ENCODE measurements at regions not wholly inside any gene's neighbourhood (a gene's known extent, or its start where the extent isn't known, plus 50 kb on each side); places are given as distances from the start of the nearest gene placed in this dataset.

- Histone ChIP-seq H2BK15ac (ENCODE audit: low read depth, poor library complexity, severe bottlenecking) (no peak overlapping the region), H3K79me1 (replicated peaks; ENCODE audit: low read length, poor library complexity, severe bottlenecking) (no peaks in the 10 kb centered on the region), H2BK5ac (ENCODE audit: low read depth, low read length, poor library complexity, severe bottlenecking) (no peak overlapping the region), H3K4me2 (ENCODE audit: low read length, poor library complexity, severe bottlenecking) (no peak overlapping the region), H4K91ac (ENCODE audit: low read length) (no peak overlapping the region), H3K18ac (ENCODE audit: low read depth in 1 of 2, low read length in 2 of 2) (no peak overlapping the region), H2BK120ac (ENCODE audit: low read depth, low read length) (no peak overlapping the region), H2AFZ (ENCODE audit: low read depth, low read length) (no peak overlapping the region), H3K4ac (ENCODE audit: low read depth in 1 of 2, low read length in 2 of 2) (no peak overlapping the region), H3K27ac (ENCODE audit: low read length, poor library complexity, severe bottlenecking) (no peak overlapping the region), H4K8ac (ENCODE audit: low read length) (no peak overlapping the region), H3K4me1 (ENCODE audit: control insufficient read depth, insufficient read depth, low read depth, low read length) (no peaks in the 10 kb centered on the region), H2BK12ac (ENCODE audit: low read length in 2 of 2) (no peak overlapping the region), H3K14ac (ENCODE audit: low read length in 2 of 2) (no peak overlapping the region), H3K23ac (ENCODE audit: low read length in 2 of 2) (no peak overlapping the region), H3K36me3 (ENCODE audit: control insufficient read depth in 1 of 2, insufficient read depth in 2 of 2, low read depth in 1 of 2, low read length in 2 of 2) (no peaks in the 10 kb centered on the region), H3K9me3 (ENCODE audit: control insufficient read depth, low read length) (no peaks in the 10 kb centered on the region), H3K9ac (ENCODE audit: low read length) (no peak overlapping the region), H3K27me3 (ENCODE audit: control insufficient read depth in 1 of 2, insufficient read depth in 1 of 2, low read length in 2 of 2) (no peaks in the 10 kb centered on the region), H3K4me3 (ENCODE audit: insufficient read depth in 1 of 2, low read depth in 1 of 2, low read length in 2 of 2) (no peak overlapping the region), H2AK5ac (ENCODE audit: low read length, severe bottlenecking) (no peak overlapping the region)
- WGBS = 94% methylated on average over 1 of the region's 1 CpG
- DNase-seq = no peak
Measured at GRCh38 chr4:166277401-166277800, 404.4 kb downstream of the TLL1 start.

- Histone ChIP-seq H3K23ac (ENCODE audit: low read length in 2 of 2) (no peak overlapping the region), H2BK120ac (ENCODE audit: low read depth, low read length) (no peak overlapping the region), H3K18ac (ENCODE audit: low read depth in 1 of 2, low read length in 2 of 2) (no peak overlapping the region), H3K4me3 (ENCODE audit: insufficient read depth in 1 of 2, low read depth in 1 of 2, low read length in 2 of 2) (no peak overlapping the region), H3K27me3 (ENCODE audit: control insufficient read depth in 1 of 2, insufficient read depth in 1 of 2, low read length in 2 of 2) (no peaks in the 10 kb centered on the region), H2BK5ac (ENCODE audit: low read depth, low read length, poor library complexity, severe bottlenecking) (no peak overlapping the region), H2BK12ac (ENCODE audit: low read length in 2 of 2) (no peak overlapping the region), H3K9ac (ENCODE audit: low read length) (no peak overlapping the region), H4K8ac (ENCODE audit: low read length) (no peak overlapping the region), H2AFZ (ENCODE audit: low read depth, low read length) (no peak overlapping the region), H3K9me3 (ENCODE audit: control insufficient read depth, low read length) (no peaks in the 10 kb centered on the region), H3K27ac (ENCODE audit: low read length, poor library complexity, severe bottlenecking) (no peak overlapping the region), H2BK15ac (ENCODE audit: low read depth, poor library complexity, severe bottlenecking) (no peak overlapping the region), H3K36me3 (ENCODE audit: control insufficient read depth in 1 of 2, insufficient read depth in 2 of 2, low read depth in 1 of 2, low read length in 2 of 2) (no peaks in the 10 kb centered on the region), H4K91ac (ENCODE audit: low read length) (no peak overlapping the region), H3K14ac (ENCODE audit: low read length in 2 of 2) (no peak overlapping the region), H3K4me2 (ENCODE audit: low read length, poor library complexity, severe bottlenecking) (no peak overlapping the region), H2AK5ac (ENCODE audit: low read length, severe bottlenecking) (no peak overlapping the region), H3K4me1 (ENCODE audit: control insufficient read depth, insufficient read depth, low read depth, low read length) (no peaks in the 10 kb centered on the region), H3K4ac (ENCODE audit: low read depth in 1 of 2, low read length in 2 of 2) (no peak overlapping the region), H3K79me1 (replicated peaks; ENCODE audit: low read length, poor library complexity, severe bottlenecking) (no peaks in the 10 kb centered on the region)
- DNase-seq = no peak
- no CpG with 5 or more reads among the region's 1 CpG for WGBS
Measured at GRCh38 chr4:166277853-166278252, 404.8 kb downstream of the TLL1 start.

- Histone ChIP-seq H2BK120ac (ENCODE audit: low read depth, low read length) (no peak overlapping the region), H3K23ac (ENCODE audit: low read length in 2 of 2) (no peak overlapping the region), H3K9me3 (ENCODE audit: control insufficient read depth, low read length) (no peaks in the 10 kb centered on the region), H3K4ac (ENCODE audit: low read depth in 1 of 2, low read length in 2 of 2) (no peak overlapping the region), H2BK5ac (ENCODE audit: low read depth, low read length, poor library complexity, severe bottlenecking) (no peak overlapping the region), H3K4me2 (ENCODE audit: low read length, poor library complexity, severe bottlenecking) (no peak overlapping the region), H3K14ac (ENCODE audit: low read length in 2 of 2) (no peak overlapping the region), H4K8ac (ENCODE audit: low read length) (no peak overlapping the region), H2AFZ (ENCODE audit: low read depth, low read length) (no peak overlapping the region), H3K79me1 (replicated peaks; ENCODE audit: low read length, poor library complexity, severe bottlenecking) (no peaks in the 10 kb centered on the region), H3K9ac (ENCODE audit: low read length) (no peak overlapping the region), H3K18ac (ENCODE audit: low read depth in 1 of 2, low read length in 2 of 2) (no peak overlapping the region), H2BK12ac (ENCODE audit: low read length in 2 of 2) (no peak overlapping the region), H3K27me3 (ENCODE audit: control insufficient read depth in 1 of 2, insufficient read depth in 1 of 2, low read length in 2 of 2) (no peaks in the 10 kb centered on the region), H3K4me1 (ENCODE audit: control insufficient read depth, insufficient read depth, low read depth, low read length) (no peaks in the 10 kb centered on the region), H2BK15ac (ENCODE audit: low read depth, poor library complexity, severe bottlenecking) (no peak overlapping the region), H2AK5ac (ENCODE audit: low read length, severe bottlenecking) (no peak overlapping the region), H3K36me3 (ENCODE audit: control insufficient read depth in 1 of 2, insufficient read depth in 2 of 2, low read depth in 1 of 2, low read length in 2 of 2) (no peaks in the 10 kb centered on the region), H3K27ac (ENCODE audit: low read length, poor library complexity, severe bottlenecking) (no peak overlapping the region), H4K91ac (ENCODE audit: low read length) (no peak overlapping the region), H3K4me3 (ENCODE audit: insufficient read depth in 1 of 2, low read depth in 1 of 2, low read length in 2 of 2) (no peak overlapping the region)
- DNase-seq = no peak
Measured at GRCh38 chr4:166279261-166279660, 406.2 kb downstream of the TLL1 start.

GRCh38 chr4:166280642-166281041 lies 407.6 kb downstream of the TLL1 start:
- H3K79me1 ChIP-seq (replicated peaks; ENCODE audit: low read length, poor library complexity, severe bottlenecking) = no peaks in the 10 kb centered on the region
- no peak overlapping the region for H4K8ac ChIP-seq (ENCODE audit: low read length)
- H2BK5ac ChIP-seq (ENCODE audit: low read depth, low read length, poor library complexity, severe bottlenecking) = no peak overlapping the region
- H3K23ac ChIP-seq (ENCODE audit: low read length in 2 of 2) = no peak overlapping the region
- H3K4me1 ChIP-seq (ENCODE audit: control insufficient read depth, insufficient read depth, low read depth, low read length) = no peaks in the 10 kb centered on the region
- H3K4me2 ChIP-seq (ENCODE audit: low read length, poor library complexity, severe bottlenecking) = no peak overlapping the region
- no peak overlapping the region for H3K4ac ChIP-seq (ENCODE audit: low read depth in 1 of 2, low read length in 2 of 2)
- H3K4me3 ChIP-seq (ENCODE audit: insufficient read depth in 1 of 2, low read depth in 1 of 2, low read length in 2 of 2) = no peak overlapping the region
- 57% methylated on average over 1 of the region's 1 CpG for WGBS
- no peak overlapping the region for H3K9ac ChIP-seq (ENCODE audit: low read length)
- no peak overlapping the region for H2AFZ ChIP-seq (ENCODE audit: low read depth, low read length)
- H4K91ac ChIP-seq (ENCODE audit: low read length) = no peak overlapping the region
- no peak overlapping the region for H3K14ac ChIP-seq (ENCODE audit: low read length in 2 of 2)
- no peak overlapping the region for H2BK120ac ChIP-seq (ENCODE audit: low read depth, low read length)
- no peak overlapping the region for H3K27ac ChIP-seq (ENCODE audit: low read length, poor library complexity, severe bottlenecking)
- H2AK5ac ChIP-seq (ENCODE audit: low read length, severe bottlenecking) = no peak overlapping the region
- H3K18ac ChIP-seq (ENCODE audit: low read depth in 1 of 2, low read length in 2 of 2) = no peak overlapping the region
- no peak for DNase-seq
- H2BK15ac ChIP-seq (ENCODE audit: low read depth, poor library complexity, severe bottlenecking) = no peak overlapping the region
- H2BK12ac ChIP-seq (ENCODE audit: low read length in 2 of 2) = no peak overlapping the region
- H3K36me3 ChIP-seq (ENCODE audit: control insufficient read depth in 1 of 2, insufficient read depth in 2 of 2, low read depth in 1 of 2, low read length in 2 of 2) = no peaks in the 10 kb centered on the region
- no peaks in the 10 kb centered on the region for H3K27me3 ChIP-seq (ENCODE audit: control insufficient read depth in 1 of 2, insufficient read depth in 1 of 2, low read length in 2 of 2)
- H3K9me3 ChIP-seq (ENCODE audit: control insufficient read depth, low read length) = no peaks in the 10 kb centered on the region
